ENCODE measurements at regions not wholly inside any gene's neighbourhood (a gene's known extent, or its start where the extent isn't known, plus 50 kb on each side); places are given as distances from the start of the nearest gene placed in this dataset.

DNA sequence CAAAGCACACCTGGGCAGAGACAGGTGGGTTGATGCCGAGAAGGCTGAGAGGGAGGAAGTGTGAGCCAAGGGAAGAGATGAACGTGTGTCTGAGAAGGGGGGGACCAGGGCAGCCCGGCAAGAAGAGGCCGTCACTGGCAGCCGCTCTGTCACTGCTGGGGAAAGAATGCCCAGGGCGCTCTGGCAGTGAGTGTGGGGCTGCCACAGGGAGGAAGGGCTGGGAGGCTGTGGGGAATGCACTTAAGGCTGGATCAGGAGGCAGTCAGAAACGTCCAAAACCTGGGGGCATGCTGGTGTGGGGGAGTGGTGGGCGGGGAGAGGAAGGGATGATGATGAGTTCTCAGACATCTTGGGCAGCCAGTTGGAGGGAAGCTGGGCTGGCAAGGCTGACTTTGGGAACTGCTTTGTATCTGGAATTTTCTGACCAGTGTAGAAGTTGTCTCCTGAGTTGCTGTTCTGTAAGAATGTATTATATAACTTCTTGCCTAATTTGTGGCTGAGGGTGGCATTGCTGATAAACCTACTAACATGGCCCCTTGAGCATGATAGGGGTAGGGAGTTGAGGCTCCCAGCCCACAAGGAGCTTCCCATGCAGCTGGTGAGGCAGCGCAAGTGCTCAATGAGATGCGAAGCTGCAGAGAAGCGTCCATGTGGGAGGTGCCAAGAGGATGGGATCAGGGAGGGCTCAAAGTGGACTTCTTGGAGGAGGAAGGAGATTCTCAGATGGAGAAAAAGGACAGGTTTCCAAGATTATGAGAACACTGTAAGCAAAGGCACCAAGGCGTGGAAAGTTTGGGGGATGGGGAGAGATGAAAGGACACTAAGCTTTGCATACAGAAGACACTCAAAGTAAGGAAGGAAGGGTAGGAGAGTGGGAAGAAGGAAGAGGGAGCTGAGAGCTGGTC lies 185.1 kb upstream of the HAAO start:
- no peaks in the 10 kb centered on the region for H3F3A ChIP-seq (replicated peaks; ENCODE audit: low read depth)
- peaks cover 7% of the 10 kb centered on the region; the same call in 1 of the 2 replicates for H3K4me1 ChIP-seq (ENCODE audit: insufficient read depth)
- H3K36me3 ChIP-seq (ENCODE audit: insufficient read depth) = no peaks in the 10 kb centered on the region
- ATAC-seq (no peak), DNase-seq (ENCODE audit: low spot score) (no peak)
- H3K79me2 ChIP-seq (replicated peaks; ENCODE audit: insufficient read depth) = no peaks in the 10 kb centered on the region
- no peak for TF ChIP-seq ZNF114 (CRISPR knock-in tag; IDR thresholded peaks at IDR 0.05)
- no peak overlapping the region for H2AFZ ChIP-seq
- peaks cover 12% of the 10 kb centered on the region for H3K27me3 Mint-ChIP-seq (ENCODE audit: insufficient read depth, low read depth, poor library complexity)
- H3K27ac ChIP-seq (ENCODE audit: low read depth) = no peak overlapping the region
- no peak overlapping the region for H3K27ac Mint-ChIP-seq
- no peaks in the 10 kb centered on the region for H4K20me1 ChIP-seq (replicated peaks; ENCODE audit: insufficient read depth)
- peaks cover 13% of the 10 kb centered on the region for H3K4me1 Mint-ChIP-seq
- H3K4me3 ChIP-seq = no peak overlapping the region
- no peaks in the 10 kb centered on the region for H3K9me3 Mint-ChIP-seq
- no peak overlapping the region for H3K4me3 Mint-ChIP-seq
- H3K36me3 Mint-ChIP-seq (ENCODE audit: low read depth) = no peaks in the 10 kb centered on the region; the same call in 2 of the 3 replicates
- no peaks in the 10 kb centered on the region for H3K27me3 ChIP-seq (ENCODE audit: insufficient read depth)
- no peak overlapping the region for H3K4me2 ChIP-seq
- H3K9me2 ChIP-seq (ENCODE audit: insufficient read depth) = no peaks in the 10 kb centered on the region

- Mint-ChIP-seq H3K9me3 (no peaks in the 10 kb centered on the region), H3K27me3 (ENCODE audit: insufficient read depth, low read depth, poor library complexity) (peaks cover 12% of the 10 kb centered on the region), H3K36me3 (ENCODE audit: low read depth) (no peaks in the 10 kb centered on the region; the same call in 2 of the 3 replicates), H3K4me1 (peaks cover 13% of the 10 kb centered on the region), H3K4me3 (no peak overlapping the region), H3K27ac (no peak overlapping the region)
- TF ChIP-seq STAT1 (IDR thresholded peaks at IDR 0.05; ENCODE audit: unreplicated experiment) = no peak
- no peak for TF ChIP-seq ZNF462 (CRISPR knock-in tag; IDR thresholded peaks at IDR 0.05)
- TF ChIP-seq EZH2phosphoT487 (IDR thresholded peaks at IDR 0.05; ENCODE audit: unreplicated experiment) = no peak
- TF ChIP-seq JUNB (IDR thresholded peaks at IDR 0.05; ENCODE audit: unreplicated experiment) = no peak
- no peak for TF ChIP-seq REST (IDR thresholded peaks at IDR 0.05; ENCODE audit: unreplicated experiment)
- TF ChIP-seq ZNF331 (CRISPR knock-in tag; IDR thresholded peaks at IDR 0.05; ENCODE audit: low read depth) = no peak
- no peak overlapping the region for H2AFZ ChIP-seq
- no peaks in the 10 kb centered on the region for H3F3A ChIP-seq (replicated peaks; ENCODE audit: low read depth)
- no peak overlapping the region for H3K4me2 ChIP-seq
- no peaks in the 10 kb centered on the region for H4K20me1 ChIP-seq (replicated peaks; ENCODE audit: insufficient read depth)
- H3K36me3 ChIP-seq (ENCODE audit: insufficient read depth) = no peaks in the 10 kb centered on the region
- no peak for ATAC-seq
- H3K79me2 ChIP-seq (replicated peaks; ENCODE audit: insufficient read depth) = no peaks in the 10 kb centered on the region
- no peaks in the 10 kb centered on the region for H3K9me2 ChIP-seq (ENCODE audit: insufficient read depth)
- no peak overlapping the region for H3K4me3 ChIP-seq
- peaks cover 7% of the 10 kb centered on the region; the same call in 1 of the 2 replicates for H3K4me1 ChIP-seq (ENCODE audit: insufficient read depth)
- no peak overlapping the region for H3K27ac ChIP-seq (ENCODE audit: low read depth)
- no peaks in the 10 kb centered on the region for H3K27me3 ChIP-seq (ENCODE audit: insufficient read depth)
- no peak for DNase-seq (ENCODE audit: low spot score)
Measured at GRCh38 chr2:42976351-42976750, 184.0 kb upstream of the HAAO start.

All from GM23338 (cell line).